IMR-90 (cell line): ENCODE measurements at regions not wholly inside any gene's neighbourhood (a gene's known extent, or its start where the extent isn't known, plus 50 kb on each side); places are given as distances from the start of the nearest gene placed in this dataset.

Experiments used
- ATAC-seq: fragments of 200-7000 bp; cut with Tn5 transposase; 2 replicates; pipeline ENCODE4 v1.9.1; 2020; ENCODE audit warnings: low read depth, mild to moderate bottlenecking, moderate library complexity
- BruUV-seq: library from RNA; stranded (reverse); fragments of 400-500 nt; replicated peaks from 2 replicates; lab custom pipeline; 2021; lab: Mats Ljungman, UMichigan
- CTCF ChIA-PET: fragments of 300-600 bp; formaldehyde crosslinking; extraction: SDS; loops from one replicate; lab custom pipeline; 2021; ENCODE audit warnings: antibody characterized with exemption; lab: Yijun Ruan, JAX
- POLR2A ChIA-PET: fragments of 300-600 bp; sonication (Branson Sonifier 250); formaldehyde crosslinking; loops from one replicate; lab custom pipeline; 2022; ENCODE audit warnings: antibody characterized with exemption; ENCODE audit not compliant: unreplicated experiment; lab: Charles Lee
- DNase-seq: peaks from one replicate; pipeline ENCODE4 v3.0.0; 2013
- H2AFZ ChIP-seq: replicated peaks from 2 replicates; pipeline ENCODE3; 2013; ENCODE audit warnings: low read length, mild to moderate bottlenecking; ENCODE audit not compliant: poor library complexity
- H2AK5ac ChIP-seq: 2 replicates; pipeline ENCODE4 v1.6.1; 2013; ENCODE audit warnings: low read depth, low read length, inconsistent platforms
- H2AK9ac ChIP-seq: replicated peaks from 2 replicates; pipeline ENCODE3; 2013; ENCODE audit warnings: mild to moderate bottlenecking, low read depth, low read length, moderate library complexity; ENCODE audit not compliant: poor library complexity
- H2BK120ac ChIP-seq: 2 replicates; pipeline ENCODE4 v1.6.1; 2013; ENCODE audit warnings: low read depth, low read length, inconsistent platforms
- H2BK15ac ChIP-seq: 3 replicates; pipeline ENCODE4 v1.6.1; 2013; ENCODE audit warnings: low read depth, low read length, inconsistent platforms
- H2BK20ac ChIP-seq: 2 replicates; pipeline ENCODE4 v1.6.1; 2013; ENCODE audit warnings: low read depth, mild to moderate bottlenecking, inconsistent platforms, low read length, moderate library complexity
- H2BK5ac ChIP-seq: 2 replicates; pipeline ENCODE4 v1.6.1; 2013; ENCODE audit warnings: mild to moderate bottlenecking, low read depth, low read length, inconsistent platforms; ENCODE audit not compliant: poor library complexity, severe bottlenecking
- H3K14ac ChIP-seq: replicated peaks from 2 replicates; pipeline ENCODE4 v1.6.1; 2013; ENCODE audit warnings: low read depth, low read length, inconsistent platforms
- H3K18ac ChIP-seq: 2 replicates; pipeline ENCODE4 v1.6.1; 2013; ENCODE audit warnings: low read depth, low read length, control low read depth
- H3K23ac ChIP-seq: 2 replicates; pipeline ENCODE4 v1.6.1; 2013; ENCODE audit warnings: low read depth, low read length, inconsistent platforms
- H3K27ac ChIP-seq: 2 replicates; pipeline ENCODE4 v1.5.1; 2013; ENCODE audit warnings: mild to moderate bottlenecking, control low read depth, low read length; ENCODE audit not compliant: insufficient read depth
- H3K27me3 ChIP-seq: 2 replicates; pipeline ENCODE4 v1.6.1; 2013; ENCODE audit warnings: low read length; ENCODE audit not compliant: control insufficient read depth, insufficient read depth
- H3K36me3 ChIP-seq: 2 replicates; pipeline ENCODE4 v1.6.1; 2013; ENCODE audit warnings: low read length, mixed read lengths; ENCODE audit not compliant: control insufficient read depth, insufficient read depth
- H3K4ac ChIP-seq: 2 replicates; pipeline ENCODE4 v1.6.1; 2013; ENCODE audit warnings: low read depth, low read length, inconsistent platforms
- H3K4me1 ChIP-seq: 2 replicates; pipeline ENCODE4 v1.6.1; 2013; ENCODE audit warnings: low read length, mixed read lengths; ENCODE audit not compliant: control insufficient read depth, insufficient read depth
- H3K4me2 ChIP-seq: 2 replicates; pipeline ENCODE4 v1.6.1; 2013; ENCODE audit warnings: low read depth, mild to moderate bottlenecking, control low read depth, low read length, moderate library complexity
- H3K4me3 ChIP-seq: 2 replicates; pipeline ENCODE4 v1.5.1; 2013; ENCODE audit warnings: low read depth, mild to moderate bottlenecking, control low read depth, low read length, moderate library complexity; ENCODE audit not compliant: insufficient read depth
- H3K56ac ChIP-seq: 2 replicates; pipeline ENCODE4 v1.6.1; 2013; ENCODE audit warnings: low read length, inconsistent platforms; ENCODE audit not compliant: insufficient read depth; ENCODE audit errors: extremely low read depth
- H3K79me1 ChIP-seq, 2 experiments: 2 replicates each; pipeline ENCODE4 v1.6.1; 2013; ENCODE audit warnings: low read length in 2 of 2, inconsistent platforms in 1 of 2, low read depth in 1 of 2
- H3K9ac ChIP-seq: 2 replicates; pipeline ENCODE4 v1.6.1; 2013; ENCODE audit warnings: low read depth, low read length, control low read depth
- H3K9me1 ChIP-seq: 2 replicates; pipeline ENCODE4 v1.6.1; 2013; ENCODE audit warnings: low read length, inconsistent platforms; ENCODE audit not compliant: insufficient read depth
- H3K9me3 ChIP-seq: 2 replicates; pipeline ENCODE4 v1.6.1; 2013; ENCODE audit warnings: low read length; ENCODE audit not compliant: control insufficient read depth, insufficient read depth
- H4K20me1 ChIP-seq: 2 replicates; pipeline ENCODE4 v1.6.1; 2013; ENCODE audit warnings: low read length, inconsistent platforms; ENCODE audit not compliant: insufficient read depth
- H4K5ac ChIP-seq: 2 replicates; pipeline ENCODE4 v1.6.1; 2013; ENCODE audit warnings: mild to moderate bottlenecking, low read depth, low read length, control low read depth
- H4K8ac ChIP-seq, 2 experiments: 2 replicates each; pipeline ENCODE4 v1.6.1; 2013; ENCODE audit warnings: low read depth in 2 of 2, low read length in 2 of 2, control low read depth in 1 of 2, inconsistent platforms in 1 of 2
- H4K91ac ChIP-seq: 2 replicates; pipeline ENCODE4 v1.6.1; 2013; ENCODE audit warnings: low read depth, low read length, inconsistent platforms; ENCODE audit not compliant: insufficient read depth
- CEBPB ChIP-seq: IDR thresholded peaks from 2 replicates; pipeline ENCODE4 v1.6.1; 2012; ENCODE audit warnings: low read depth, low read length, improper control_type of control experiment
- CHD1 ChIP-seq: IDR thresholded peaks from 2 replicates; pipeline ENCODE4 v1.6.1; 2012; ENCODE audit warnings: low read depth, low read length, improper control_type of control experiment
- CTCF ChIP-seq: conservative IDR thresholded peaks from 2 replicates; pipeline ENCODE4 v1.5.1; 2012; ENCODE audit warnings: mild to moderate bottlenecking, low read depth, low read length, improper control_type of control experiment
- ELK1 ChIP-seq: fragments of 150-350 bp; IDR thresholded peaks from 2 replicates; pipeline ENCODE4 v1.6.1; 2016; ENCODE audit warnings: low read depth, mild to moderate bottlenecking, low read length, moderate library complexity, borderline replicate concordance
- MAFK ChIP-seq: IDR thresholded peaks from 2 replicates; pipeline ENCODE4 v1.6.1; 2012; ENCODE audit warnings: low read depth, low read length, improper control_type of control experiment
- MAZ ChIP-seq: IDR thresholded peaks from 2 replicates; pipeline ENCODE4 v1.6.1; 2012; ENCODE audit warnings: low read depth, mild to moderate bottlenecking, low read length, improper control_type of control experiment, moderate library complexity, borderline replicate concordance
- MXI1 ChIP-seq: IDR thresholded peaks from 2 replicates; pipeline ENCODE4 v1.6.1; 2012; ENCODE audit warnings: low read depth, mild to moderate bottlenecking, low read length, moderate library complexity, borderline replicate concordance
- NFE2L2 ChIP-seq: fragments of 150-350 bp; IDR thresholded peaks from 2 replicates; pipeline ENCODE4 v1.6.1; 2016; ENCODE audit warnings: low read depth, mild to moderate bottlenecking, low read length
- POLR2A ChIP-seq: IDR thresholded peaks from 2 replicates; pipeline ENCODE4 v1.6.1; 2012; ENCODE audit warnings: mild to moderate bottlenecking, low read depth, low read length
- RCOR1 ChIP-seq: IDR thresholded peaks from 2 replicates; pipeline ENCODE4 v1.6.1; 2012; ENCODE audit warnings: mild to moderate bottlenecking, low read length, improper control_type of control experiment; ENCODE audit not compliant: insufficient replicate concordance
- SMC3 ChIP-seq: fragments of 150-350 bp; IDR thresholded peaks from 2 replicates; pipeline ENCODE4 v1.6.1; 2016; ENCODE audit warnings: low read depth, mild to moderate bottlenecking, antibody characterized with exemption, low read length, moderate library complexity
- USF2 ChIP-seq: fragments of 150-350 bp; IDR thresholded peaks from 2 replicates; pipeline ENCODE4 v1.6.1; 2017; ENCODE audit warnings: mild to moderate bottlenecking, antibody characterized with exemption, low read length, low read depth
- WGBS, 2 experiments: methylation state at CpG; one replicate each; pipeline versions ENCODE4 v1.1.5 to v1.1.7; 2013; ENCODE audit warnings: missing lambda C conversion rate in 2 of 2; ENCODE audit not compliant: insufficient read length in 1 of 2; ENCODE audit errors: extremely low coverage in 2 of 2; 5-methylcytosine and 5-hydroxymethylcytosine counted together
- dilution Hi-C: fragments of 300-500 bp; cut with HindIII; formaldehyde crosslinking; loops from one replicate; pipeline ENCODE4 v1.14.3; 2018; ENCODE audit warnings: low sequenced_read_pairs; ENCODE audit not compliant: unreplicated experiment
- in situ Hi-C: fragments of 300-500 bp; cut with MboI; formaldehyde crosslinking; loops from 3 replicates; pipeline ENCODE4 v1.14.3; 2019; ENCODE audit warnings: low sequenced_read_pairs, inconsistent platforms, mixed read lengths
- intact Hi-C: fragments of 100-400 bp; cut with micrococcal nuclease; formaldehyde crosslinking; loops from 2 replicates; pipeline ENCODE4 v1.10.0; 2022

- H3K14ac ChIP-seq, result no peak overlapping the region
- no TSS peak for BruUV-seq
- no peak overlapping the region for H3K4me3 ChIP-seq
- no peak overlapping the region for H4K91ac ChIP-seq
- ChIA-PET POLR2A (no interaction called here), CTCF (no interaction called here)
- no peak overlapping the region for H2BK15ac ChIP-seq
- H2AK9ac ChIP-seq, result no peak overlapping the region
- H2AFZ ChIP-seq, result no peak overlapping the region
- H4K5ac ChIP-seq, result no peak overlapping the region
- no peak overlapping the region for H3K23ac ChIP-seq
- H3K9ac ChIP-seq, result no peak overlapping the region
- H3K18ac ChIP-seq, result no peak overlapping the region
- H3K9me3 ChIP-seq, result no peaks in the 10 kb centered on the region
- no peak for DNase-seq
- H3K4me2 ChIP-seq, result no peak overlapping the region
- no peaks in the 10 kb centered on the region for H4K20me1 ChIP-seq
- no peaks in the 10 kb centered on the region for H3K79me1 ChIP-seq
- no peak overlapping the region for H2BK120ac ChIP-seq
- H3K4ac ChIP-seq, result no peak overlapping the region
- no peak overlapping the region for H3K27ac ChIP-seq
- no peak overlapping the region for H2BK5ac ChIP-seq
- peaks cover 16% of the 10 kb centered on the region for H3K27me3 ChIP-seq
- no peak overlapping the region for H3K56ac ChIP-seq
- ATAC-seq, result no peak
- no peak overlapping the region for H2AK5ac ChIP-seq
- H3K36me3 ChIP-seq, result no peaks in the 10 kb centered on the region
- no peak overlapping the region for H4K8ac ChIP-seq
- TF ChIP-seq CEBPB (no peak), RCOR1 (no peak), MAZ (no peak), USF2 (no peak), NFE2L2 (no peak), MAFK (no peak), POLR2A (no peak), SMC3 (no peak), CHD1 (no peak), ELK1 (no peak), MXI1 (no peak), CTCF (no peak)
- peaks cover 3% of the 10 kb centered on the region; the same call in 1 of the 2 replicates for H3K9me1 ChIP-seq
- in situ Hi-C loops (no loop called here), intact Hi-C loops (no loop called here), dilution Hi-C loops (no loop called here)
- H3K4me1 ChIP-seq, result peaks cover 11% of the 10 kb centered on the region
- no CpG with 5 or more reads among the region's 9 CpGs for WGBS, 2 experiments
- no peak overlapping the region for H2BK20ac ChIP-seq
Observed at GRCh38 chr21:41662761-41663160, 104.1 kb downstream of the RIPK4 start.
